ENCODE measurements at regions not wholly inside any gene's neighbourhood (a gene's known extent, or its start where the extent isn't known, plus 50 kb on each side); places are given as distances from the start of the nearest gene placed in this dataset.

DNA sequence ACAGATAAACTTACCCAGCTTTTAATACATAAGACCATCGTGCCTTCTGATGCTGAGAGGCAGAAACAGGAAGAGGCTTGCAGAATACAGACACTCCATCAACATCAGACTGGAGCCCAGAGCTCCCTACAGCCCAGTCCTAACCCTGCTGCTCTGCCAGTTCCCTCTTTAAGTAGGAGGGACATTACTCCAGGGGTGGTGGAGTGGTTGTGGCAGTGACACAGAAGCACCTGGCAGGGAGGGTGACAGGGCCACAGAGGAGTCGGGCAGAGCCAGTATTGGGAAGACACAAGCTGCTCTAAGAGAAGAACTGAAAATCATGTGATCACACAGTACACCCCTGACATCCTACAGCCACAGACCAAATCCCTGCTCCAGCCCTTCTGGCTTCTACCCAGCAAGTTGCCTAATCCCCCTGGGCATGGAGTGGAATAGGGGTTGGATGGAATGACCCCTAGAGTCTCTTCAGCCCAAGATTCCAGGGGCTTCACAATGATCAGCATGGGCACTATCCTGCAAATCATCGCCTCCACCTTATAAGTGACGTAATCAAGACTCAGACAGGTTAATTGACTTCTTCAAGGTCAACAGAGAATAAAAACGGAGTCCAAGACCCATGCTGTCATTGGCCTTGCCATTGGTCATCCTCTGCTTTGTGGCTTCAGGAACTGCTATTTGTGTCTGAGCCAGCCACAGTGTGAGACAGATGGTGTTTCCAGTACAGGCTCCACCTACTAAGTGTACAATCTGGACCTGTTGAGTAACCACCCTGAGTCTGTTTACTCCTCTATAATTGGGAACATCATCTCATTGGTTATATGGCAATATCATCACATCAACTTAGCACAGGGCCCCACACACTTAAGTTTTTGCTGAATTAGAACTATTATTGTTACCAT is 61.1 kb upstream of the ZMIZ1 start:
- no peak for DNase-seq (ENCODE audit: low read depth in 4 of 4, low spot score in 2 of 4)

DNA sequence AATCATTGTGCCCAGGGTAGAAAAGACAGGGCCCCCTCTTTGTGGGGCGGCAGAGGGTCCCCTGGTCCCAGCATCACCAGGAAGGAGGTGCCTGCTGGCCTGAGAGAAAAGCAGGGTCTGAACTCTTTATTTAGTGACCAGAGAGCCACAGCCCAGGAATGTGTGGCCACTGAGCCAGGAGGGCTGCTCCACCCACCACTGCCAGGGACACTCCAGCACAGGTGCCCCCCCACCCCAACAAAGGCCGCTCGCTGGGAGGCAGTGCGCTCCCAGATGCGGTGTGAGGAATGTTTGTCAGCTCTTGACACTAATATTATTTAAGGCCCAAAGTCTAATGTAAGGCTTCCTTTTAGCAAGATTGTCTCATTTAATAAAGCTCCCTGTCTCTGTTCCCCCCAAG is 59.6 kb upstream of the ZMIZ1 start:
- no peak for DNase-seq (ENCODE audit: low read depth in 4 of 4, low spot score in 2 of 4)

- DNase-seq (ENCODE audit: low read depth in 4 of 4, low spot score in 2 of 4), result no peak
These were observed 56.2 kb upstream of the ZMIZ1 start for GRCh38 chr10:79012567-79012966.

GRCh38 chr10:79013406-79013987 is 55.3 kb upstream of the ZMIZ1 start:
- DNase-seq (ENCODE audit: low read depth in 4 of 4, low spot score in 2 of 4), result no peak

DNA sequence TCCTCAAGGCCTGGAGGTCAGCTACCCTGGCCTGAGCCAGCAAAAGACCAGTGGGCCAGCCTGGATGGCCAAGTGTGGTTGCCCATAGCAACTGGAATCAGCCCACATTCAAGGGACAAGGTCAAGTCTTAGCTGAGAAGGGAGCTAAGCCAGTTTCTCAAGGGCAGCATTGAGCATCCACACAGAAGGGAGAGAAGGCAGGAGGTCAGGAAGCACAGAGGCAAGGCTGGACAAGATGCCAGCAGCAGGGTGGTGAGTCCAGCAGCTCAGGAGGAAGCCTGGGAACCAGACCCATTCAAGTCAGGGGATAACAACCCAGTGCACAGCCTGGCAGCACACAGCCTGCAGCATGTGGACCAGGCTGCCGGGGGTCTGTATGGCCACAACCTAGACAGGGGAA is 54.0 kb upstream of the ZMIZ1 start:
- DNase-seq (ENCODE audit: low read depth in 4 of 4, low spot score in 2 of 4), result no peak

GRCh38 chr10:79017882-79018520 is 50.8 kb upstream of the ZMIZ1 start:
- no peak for DNase-seq (ENCODE audit: low read depth in 4 of 4, low spot score in 2 of 4)

GRCh38 chr10:79018521-79019011 is 50.2 kb upstream of the ZMIZ1 start:
- no peak for DNase-seq (ENCODE audit: low read depth in 4 of 4, low spot score in 2 of 4)
